GM19395 (cell line): ENCODE measurements at regions not wholly inside any gene's neighbourhood (a gene's known extent, or its start where the extent isn't known, plus 50 kb on each side); places are given as distances from the start of the nearest gene placed in this dataset.

Experiments
- ATAC-seq: cut with Tn5 transposase; IDR thresholded peaks from one replicate; pipeline ENCODE4 v1.9.1; 2021; ENCODE audit warnings: mild to moderate bottlenecking, moderate library complexity; ENCODE audit not compliant: unreplicated experiment

GRCh38 chr6:141029908-141030307 is 1102.8 kb upstream of the GJE1 start:
- no peak for ATAC-seq

GRCh38 chr6:141028791-141029280 is 1103.9 kb upstream of the GJE1 start:
- no peak for ATAC-seq

- ATAC-seq, result no peak
Observed at GRCh38 chr6:141026504-141026903, 1106.2 kb upstream of the GJE1 start.

GRCh38 chr6:141024526-141024925 is 1108.2 kb upstream of the GJE1 start:
- no peak for ATAC-seq

GRCh38 chr6:141017941-141018340 is 1114.8 kb upstream of the GJE1 start:
- no peak for ATAC-seq

GRCh38 chr6:141000917-141001316 is 1131.8 kb upstream of the GJE1 start:
- ATAC-seq, result no peak

GRCh38 chr6:140993515-140993914 is 1139.2 kb upstream of the GJE1 start:
- ATAC-seq, result no peak

GRCh38 chr6:140992678-140993077 is 1140.0 kb upstream of the GJE1 start:
- ATAC-seq, result no peak

GRCh38 chr6:140988780-140989179 is 1143.9 kb upstream of the GJE1 start:
- ATAC-seq, result no peak

GRCh38 chr6:140987364-140988155 is 1145.2 kb upstream of the GJE1 start:
- ATAC-seq, result no peak

GRCh38 chr6:140985679-140986275 is 1146.9 kb upstream of the GJE1 start:
- ATAC-seq, result no peak

GRCh38 chr6:140980265-140980887 is 1152.3 kb upstream of the GJE1 start:
- no peak for ATAC-seq

- no peak for ATAC-seq
Observed at GRCh38 chr6:140979642-140980091, 1153.1 kb upstream of the GJE1 start.

- ATAC-seq, result no peak
Observed at GRCh38 chr6:140977403-140977802, 1155.3 kb upstream of the GJE1 start.

- ATAC-seq, result no peak
Observed at GRCh38 chr6:140976806-140977205, 1155.9 kb upstream of the GJE1 start.

GRCh38 chr6:140970485-140970884 is 1162.2 kb upstream of the GJE1 start:
- ATAC-seq, result no peak

GRCh38 chr6:140968062-140968461 is 1164.7 kb upstream of the GJE1 start:
- ATAC-seq, result no peak

GRCh38 chr6:140966676-140967075 is 1166.0 kb upstream of the GJE1 start:
- no peak for ATAC-seq

- no peak for ATAC-seq
Observed at GRCh38 chr6:140960566-140960965, 1172.2 kb upstream of the GJE1 start.

GRCh38 chr6:140957386-140957785 is 1175.3 kb upstream of the GJE1 start:
- ATAC-seq, result no peak

- ATAC-seq, result no peak
Observed at GRCh38 chr6:140956571-140957369, 1176.0 kb upstream of the GJE1 start.
